ENCODE measurements at regions not wholly inside any gene's neighbourhood (a gene's known extent, or its start where the extent isn't known, plus 50 kb on each side); places are given as distances from the start of the nearest gene placed in this dataset.

DNA sequence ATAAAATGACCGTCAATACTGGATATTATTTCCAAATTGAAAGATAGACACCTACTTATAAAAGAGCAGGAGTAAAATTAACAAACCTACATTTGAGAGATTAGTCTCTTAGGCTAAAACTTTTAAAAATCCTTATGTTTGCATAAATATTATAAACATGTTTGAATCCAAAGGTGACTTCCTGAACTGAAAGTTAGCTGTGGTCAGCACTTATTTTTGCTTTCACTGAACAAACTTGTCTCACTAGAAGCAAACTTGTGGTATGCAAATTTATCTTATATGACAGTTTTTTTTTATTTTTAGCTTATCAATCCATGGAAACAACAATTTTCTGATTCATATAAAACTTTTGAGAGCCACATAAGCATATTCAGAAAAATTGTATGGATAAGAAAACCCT lies 502.6 kb upstream of the COX7C start:
- TF ChIP-seq, protein P1, sequence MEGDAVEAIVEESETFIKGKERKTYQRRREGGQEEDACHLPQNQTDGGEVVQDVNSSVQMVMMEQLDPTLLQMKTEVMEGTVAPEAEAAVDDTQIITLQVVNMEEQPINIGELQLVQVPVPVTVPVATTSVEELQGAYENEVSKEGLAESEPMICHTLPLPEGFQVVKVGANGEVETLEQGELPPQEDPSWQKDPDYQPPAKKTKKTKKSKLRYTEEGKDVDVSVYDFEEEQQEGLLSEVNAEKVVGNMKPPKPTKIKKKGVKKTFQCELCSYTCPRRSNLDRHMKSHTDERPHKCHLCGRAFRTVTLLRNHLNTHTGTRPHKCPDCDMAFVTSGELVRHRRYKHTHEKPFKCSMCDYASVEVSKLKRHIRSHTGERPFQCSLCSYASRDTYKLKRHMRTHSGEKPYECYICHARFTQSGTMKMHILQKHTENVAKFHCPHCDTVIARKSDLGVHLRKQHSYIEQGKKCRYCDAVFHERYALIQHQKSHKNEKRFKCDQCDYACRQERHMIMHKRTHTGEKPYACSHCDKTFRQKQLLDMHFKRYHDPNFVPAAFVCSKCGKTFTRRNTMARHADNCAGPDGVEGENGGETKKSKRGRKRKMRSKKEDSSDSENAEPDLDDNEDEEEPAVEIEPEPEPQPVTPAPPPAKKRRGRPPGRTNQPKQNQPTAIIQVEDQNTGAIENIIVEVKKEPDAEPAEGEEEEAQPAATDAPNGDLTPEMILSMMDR (IDR thresholded peaks at IDR 0.05): no peak
- TF ChIP-seq POLR2AphosphoS5 (IDR thresholded peaks at IDR 0.05) (no peak), EP300 (IDR thresholded peaks at IDR 0.05) (no peak)

All from upper lobe of left lung (tissue), 4 donors.